ENCODE measurements at regions not wholly inside any gene's neighbourhood (a gene's known extent, or its start where the extent isn't known, plus 50 kb on each side); places are given as distances from the start of the nearest gene placed in this dataset.

DNA sequence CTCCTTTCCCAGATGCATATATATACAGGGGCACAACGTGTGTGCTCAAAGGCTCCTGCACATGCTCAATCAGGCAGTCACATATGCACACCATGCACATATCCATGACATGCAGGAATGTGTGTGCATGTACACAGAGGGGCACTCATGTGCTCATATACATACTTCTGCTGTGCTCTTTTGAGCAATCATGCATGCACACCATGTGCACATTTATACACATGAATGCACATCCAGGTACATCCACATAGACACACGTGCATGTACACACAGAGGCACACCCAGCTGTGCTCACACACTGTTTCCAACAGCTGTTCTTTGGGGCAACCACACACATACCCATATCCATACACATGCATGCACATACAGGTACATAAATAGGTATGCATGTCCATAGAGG lies 165.3 kb downstream of the SALL1 start:
- no peaks in the 10 kb centered on the region for H3K9me1 ChIP-seq (ENCODE audit: insufficient read depth, low read length)
- CTCF ChIA-PET, result no interaction called here
- ATAC-seq (ENCODE audit: low read depth), result no peak
- H3K18ac ChIP-seq (ENCODE audit: low read depth, low read length), result no peak overlapping the region
- H2BK20ac ChIP-seq (ENCODE audit: low read depth, low read length), result no peak overlapping the region
- H2AK9ac ChIP-seq (replicated peaks; ENCODE audit: low read depth, low read length, poor library complexity), result no peak overlapping the region
- H4K5ac ChIP-seq (ENCODE audit: low read depth, low read length), result no peak overlapping the region
- TF ChIP-seq MAFK (IDR thresholded peaks at IDR 0.05; ENCODE audit: low read depth, low read length) (no peak), POLR2A (IDR thresholded peaks at IDR 0.05; ENCODE audit: low read depth, low read length) (no peak), RFX5 (IDR thresholded peaks at IDR 0.05; ENCODE audit: low read depth, low read length) (no peak), MXI1 (IDR thresholded peaks at IDR 0.05; ENCODE audit: borderline replicate concordance, low read depth, low read length) (no peak), BHLHE40 (IDR thresholded peaks at IDR 0.05; ENCODE audit: low read depth, low read length) (no peak)
- H3K14ac ChIP-seq (replicated peaks; ENCODE audit: low read depth, low read length), result no peak overlapping the region
- H3K79me1 ChIP-seq (ENCODE audit: low read depth in 1 of 2, low read length in 2 of 2), result no peaks in the 10 kb centered on the region
- no peak overlapping the region for H2BK15ac ChIP-seq (ENCODE audit: low read depth, low read length)
- H3K56ac ChIP-seq (ENCODE audit: extremely low read depth, insufficient read depth, low read length), result no peak overlapping the region
- H3K9ac ChIP-seq (ENCODE audit: low read depth, low read length), result no peak overlapping the region
- H4K20me1 ChIP-seq (ENCODE audit: insufficient read depth, low read length), result no peaks in the 10 kb centered on the region
- H3K9me3 ChIP-seq (ENCODE audit: control insufficient read depth, insufficient read depth, low read length), result peaks cover 4% of the 10 kb centered on the region; the same call in 1 of the 2 replicates
- H3K27ac ChIP-seq (ENCODE audit: insufficient read depth, low read length), result no peak overlapping the region
- H3K4ac ChIP-seq (ENCODE audit: low read depth, low read length), result no peak overlapping the region
- H3K27me3 ChIP-seq (ENCODE audit: control insufficient read depth, insufficient read depth, low read length), result no peaks in the 10 kb centered on the region
- H4K91ac ChIP-seq (ENCODE audit: insufficient read depth, low read depth, low read length), result no peak overlapping the region
- no CpG with 5 or more reads among the region's 2 CpGs for WGBS, 2 experiments (ENCODE audit: extremely low coverage in 2 of 2, insufficient read length in 1 of 2)
- no peak overlapping the region for H2BK5ac ChIP-seq (ENCODE audit: low read depth, low read length, poor library complexity, severe bottlenecking)
- H4K8ac ChIP-seq (ENCODE audit: low read depth in 2 of 2, low read length in 2 of 2), result no peak overlapping the region
- no TSS peak for BruUV-seq (replicated peaks)
- no peak for DNase-seq
- intact Hi-C loops (cut with micrococcal nuclease), result no loop called here
- H3K36me3 ChIP-seq (ENCODE audit: control insufficient read depth, insufficient read depth, low read length), result no peaks in the 10 kb centered on the region
- no peak overlapping the region for H2BK120ac ChIP-seq (ENCODE audit: low read depth, low read length)
- no peak overlapping the region for H2AFZ ChIP-seq (replicated peaks; ENCODE audit: low read length, poor library complexity)
- H2AK5ac ChIP-seq (ENCODE audit: low read depth, low read length), result no peak overlapping the region
- no peaks in the 10 kb centered on the region for H3K4me1 ChIP-seq (ENCODE audit: control insufficient read depth, insufficient read depth, low read length)
- H3K23ac ChIP-seq (ENCODE audit: low read depth, low read length), result no peak overlapping the region
- in situ Hi-C loops (cut with MboI; ENCODE audit: low sequenced_read_pairs), result no loop called here
- dilution Hi-C loops (cut with HindIII; ENCODE audit: low sequenced_read_pairs, unreplicated experiment), result no loop called here
- H3K4me3 ChIP-seq (ENCODE audit: insufficient read depth, low read depth, low read length), result no peak overlapping the region
- POLR2A ChIA-PET (ENCODE audit: unreplicated experiment), result no interaction called here
- no peak overlapping the region for H3K4me2 ChIP-seq (ENCODE audit: low read depth, low read length)

All from IMR-90 (cell line).